22Rv1 (cell line): ENCODE measurements at regions not wholly inside any gene's neighbourhood (a gene's known extent, or its start where the extent isn't known, plus 50 kb on each side); places are given as distances from the start of the nearest gene placed in this dataset.

Source experiments
- ZFX ChIP-seq: fragments of 450-650 bp; IDR thresholded peaks from 2 replicates; pipeline ENCODE4 v1.6.1; 2017; ENCODE audit warnings: antibody characterized with exemption, borderline replicate concordance
- TF ChIP-seq, protein P1 (sequence below): fragments of 450-650 bp; IDR thresholded peaks from 2 replicates; pipeline ENCODE4 v1.5.1; 2017; ENCODE audit warnings: mild to moderate bottlenecking

DNA sequence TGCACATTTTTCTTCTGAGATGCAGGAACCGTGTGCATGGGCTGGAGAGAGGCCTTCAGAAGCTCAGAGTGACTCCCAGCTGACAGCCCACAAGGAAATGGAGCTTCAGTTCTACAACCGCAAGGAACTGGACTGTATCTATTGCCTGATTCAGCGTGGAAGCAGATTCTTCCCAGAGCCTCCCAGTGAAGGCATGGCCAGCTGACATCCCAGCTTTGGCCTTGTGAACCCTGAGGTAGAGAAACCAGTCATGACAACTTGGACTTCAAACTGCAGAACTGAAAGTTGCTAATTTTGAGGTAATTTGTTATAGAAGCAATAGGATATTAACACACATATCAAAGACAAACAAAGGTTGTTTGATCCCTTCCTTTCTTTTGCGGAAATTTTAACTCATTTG lies 94.3 kb upstream of the NOX3 start:
- TF ChIP-seq, protein P1, sequence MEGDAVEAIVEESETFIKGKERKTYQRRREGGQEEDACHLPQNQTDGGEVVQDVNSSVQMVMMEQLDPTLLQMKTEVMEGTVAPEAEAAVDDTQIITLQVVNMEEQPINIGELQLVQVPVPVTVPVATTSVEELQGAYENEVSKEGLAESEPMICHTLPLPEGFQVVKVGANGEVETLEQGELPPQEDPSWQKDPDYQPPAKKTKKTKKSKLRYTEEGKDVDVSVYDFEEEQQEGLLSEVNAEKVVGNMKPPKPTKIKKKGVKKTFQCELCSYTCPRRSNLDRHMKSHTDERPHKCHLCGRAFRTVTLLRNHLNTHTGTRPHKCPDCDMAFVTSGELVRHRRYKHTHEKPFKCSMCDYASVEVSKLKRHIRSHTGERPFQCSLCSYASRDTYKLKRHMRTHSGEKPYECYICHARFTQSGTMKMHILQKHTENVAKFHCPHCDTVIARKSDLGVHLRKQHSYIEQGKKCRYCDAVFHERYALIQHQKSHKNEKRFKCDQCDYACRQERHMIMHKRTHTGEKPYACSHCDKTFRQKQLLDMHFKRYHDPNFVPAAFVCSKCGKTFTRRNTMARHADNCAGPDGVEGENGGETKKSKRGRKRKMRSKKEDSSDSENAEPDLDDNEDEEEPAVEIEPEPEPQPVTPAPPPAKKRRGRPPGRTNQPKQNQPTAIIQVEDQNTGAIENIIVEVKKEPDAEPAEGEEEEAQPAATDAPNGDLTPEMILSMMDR = no peak
- TF ChIP-seq ZFX = no peak
